Neural cell (in vitro differentiated cells): ENCODE measurements at regions not wholly inside any gene's neighbourhood (a gene's known extent, or its start where the extent isn't known, plus 50 kb on each side); places are given as distances from the start of the nearest gene placed in this dataset.

Experiments
- H2AFZ ChIP-seq: fragments of 200-600, 300-800 bp; sonication (generic), shearing (Covaris generic); 2 replicates; pipeline ENCODE4 v1.6.0; 2014; ENCODE audit warnings: low read depth, mild to moderate bottlenecking, antibody characterized with exemption, low read length, moderate library complexity
- H3F3A ChIP-seq: fragments of 200-600 bp; shearing (Covaris generic); 2 replicates; pipeline ENCODE4 v1.6.1; 2016; ENCODE audit warnings: mild to moderate bottlenecking, moderate library complexity, mixed read lengths, antibody characterized with exemption, low read length; ENCODE audit not compliant: insufficient read depth, poor library complexity, severe bottlenecking
- H3K27ac ChIP-seq: fragments of 200-600, 300-800 bp; sonication (generic), shearing (Covaris generic); 2 replicates; pipeline ENCODE4 v1.5.1; 2014; ENCODE audit warnings: mild to moderate bottlenecking, low read length, moderate library complexity
- H3K27me3 ChIP-seq: fragments of 300-800, 200-600 bp; sonication (generic), shearing (Covaris generic); 2 replicates; pipeline ENCODE4 v1.6.0; 2014; ENCODE audit warnings: mild to moderate bottlenecking, low read depth, low read length, moderate library complexity; ENCODE audit not compliant: insufficient read depth
- H3K36me3 ChIP-seq: fragments of 300-800, 200-600 bp; sonication (generic), shearing (Covaris generic); 2 replicates; pipeline ENCODE4 v1.5.1; 2014; ENCODE audit warnings: mild to moderate bottlenecking, antibody characterized with exemption, low read length, moderate library complexity; ENCODE audit not compliant: insufficient read depth
- H3K4me2 ChIP-seq: fragments of 300-800, 200-600 bp; sonication (generic), shearing (Covaris generic); 2 replicates; pipeline ENCODE4 v1.6.0; 2014; ENCODE audit warnings: mild to moderate bottlenecking, low read length
- H3K4me3 ChIP-seq: fragments of 300-800, 200-600 bp; sonication (generic), shearing (Covaris generic); 2 replicates; pipeline ENCODE4 v1.5.1; 2014; ENCODE audit warnings: mild to moderate bottlenecking, low read length, moderate library complexity
- H3K79me2 ChIP-seq: fragments of 200-600 bp; shearing (Covaris generic); replicated peaks from 2 replicates; pipeline ENCODE4 v1.6.0; 2014; ENCODE audit warnings: mild to moderate bottlenecking, low read length, moderate library complexity; ENCODE audit not compliant: insufficient read depth
- H3K9ac ChIP-seq: fragments of 300-800, 200-600 bp; sonication (generic), shearing (Covaris generic); 2 replicates; pipeline ENCODE4 v1.6.1; 2016; ENCODE audit warnings: mild to moderate bottlenecking, low read length, mixed read lengths
- H3K9me2 ChIP-seq: fragments of 200-600 bp; shearing (Covaris generic); 2 replicates; pipeline ENCODE4 v1.6.1; 2016; ENCODE audit warnings: mild to moderate bottlenecking, low read length, mixed read lengths; ENCODE audit not compliant: insufficient read depth
- H3K9me3 ChIP-seq: fragments of 200-600, 300-800 bp; sonication (generic), shearing (Covaris generic); 2 replicates; pipeline ENCODE4 v1.6.1; 2016; ENCODE audit warnings: mild to moderate bottlenecking, mixed run types, low read length, moderate library complexity, mixed read lengths
- H4K20me1 ChIP-seq: fragments of 200-600 bp; shearing (Covaris generic); 2 replicates; pipeline ENCODE4 v1.6.1; 2016; ENCODE audit warnings: mild to moderate bottlenecking, mixed run types; ENCODE audit not compliant: insufficient read depth
- EP300 ChIP-seq: fragments of 450-650 bp; conservative IDR thresholded peaks from 2 replicates; pipeline ENCODE4 v1.6.1; 2014; ENCODE audit warnings: antibody characterized with exemption, mild to moderate bottlenecking, moderate library complexity; ENCODE audit not compliant: poor library complexity, severe bottlenecking
- EZH2 ChIP-seq: fragments of 200-600, 300-800 bp; shearing (Covaris generic), sonication (generic); IDR thresholded peaks from 2 replicates; pipeline ENCODE4 v1.6.1; 2014; ENCODE audit warnings: antibody characterized with exemption, low read length, borderline replicate concordance, mild to moderate bottlenecking; ENCODE audit not compliant: insufficient read depth, poor library complexity, severe bottlenecking
- MXI1 ChIP-seq: fragments of 450-650 bp; conservative IDR thresholded peaks from 2 replicates; pipeline ENCODE4 v1.6.1; 2014; ENCODE audit warnings: antibody characterized with exemption, mild to moderate bottlenecking; ENCODE audit not compliant: poor library complexity, severe bottlenecking
- POLR2AphosphoS5 ChIP-seq: IDR thresholded peaks from 2 replicates; pipeline ENCODE4 v1.6.1; 2012
- RAD21 ChIP-seq: fragments of 450-650 bp; conservative IDR thresholded peaks from 2 replicates; pipeline ENCODE4 v1.6.1; 2014; ENCODE audit warnings: antibody characterized with exemption, mild to moderate bottlenecking, moderate library complexity
- SMC3 ChIP-seq: fragments of 450-650 bp; conservative IDR thresholded peaks from 2 replicates; pipeline ENCODE4 v1.6.1; 2014; ENCODE audit warnings: antibody characterized with exemption, mild to moderate bottlenecking, moderate library complexity; ENCODE audit not compliant: poor library complexity
- TAF1 ChIP-seq: IDR thresholded peaks from 2 replicates; pipeline ENCODE4 v1.6.1; 2012; ENCODE audit warnings: low read depth
- TF ChIP-seq, protein P1 (sequence below): IDR thresholded peaks from 2 replicates; pipeline ENCODE4 v1.6.1; 2012; ENCODE audit warnings: borderline replicate concordance
- TF ChIP-seq, protein P2 (sequence below): fragments of 450-650 bp; IDR thresholded peaks from 2 replicates; pipeline ENCODE4 v1.5.1; 2014; ENCODE audit warnings: antibody characterized with exemption, mild to moderate bottlenecking, moderate library complexity; ENCODE audit not compliant: poor library complexity, severe bottlenecking

- no peaks in the 10 kb centered on the region for H3K36me3 ChIP-seq
- H3K27me3 ChIP-seq: no peaks in the 10 kb centered on the region
- H4K20me1 ChIP-seq: no peaks in the 10 kb centered on the region
- H3K9ac ChIP-seq: no peak overlapping the region
- no peaks in the 10 kb centered on the region for H3K79me2 ChIP-seq
- H3F3A ChIP-seq: no peaks in the 10 kb centered on the region
- TF ChIP-seq, protein P1, sequence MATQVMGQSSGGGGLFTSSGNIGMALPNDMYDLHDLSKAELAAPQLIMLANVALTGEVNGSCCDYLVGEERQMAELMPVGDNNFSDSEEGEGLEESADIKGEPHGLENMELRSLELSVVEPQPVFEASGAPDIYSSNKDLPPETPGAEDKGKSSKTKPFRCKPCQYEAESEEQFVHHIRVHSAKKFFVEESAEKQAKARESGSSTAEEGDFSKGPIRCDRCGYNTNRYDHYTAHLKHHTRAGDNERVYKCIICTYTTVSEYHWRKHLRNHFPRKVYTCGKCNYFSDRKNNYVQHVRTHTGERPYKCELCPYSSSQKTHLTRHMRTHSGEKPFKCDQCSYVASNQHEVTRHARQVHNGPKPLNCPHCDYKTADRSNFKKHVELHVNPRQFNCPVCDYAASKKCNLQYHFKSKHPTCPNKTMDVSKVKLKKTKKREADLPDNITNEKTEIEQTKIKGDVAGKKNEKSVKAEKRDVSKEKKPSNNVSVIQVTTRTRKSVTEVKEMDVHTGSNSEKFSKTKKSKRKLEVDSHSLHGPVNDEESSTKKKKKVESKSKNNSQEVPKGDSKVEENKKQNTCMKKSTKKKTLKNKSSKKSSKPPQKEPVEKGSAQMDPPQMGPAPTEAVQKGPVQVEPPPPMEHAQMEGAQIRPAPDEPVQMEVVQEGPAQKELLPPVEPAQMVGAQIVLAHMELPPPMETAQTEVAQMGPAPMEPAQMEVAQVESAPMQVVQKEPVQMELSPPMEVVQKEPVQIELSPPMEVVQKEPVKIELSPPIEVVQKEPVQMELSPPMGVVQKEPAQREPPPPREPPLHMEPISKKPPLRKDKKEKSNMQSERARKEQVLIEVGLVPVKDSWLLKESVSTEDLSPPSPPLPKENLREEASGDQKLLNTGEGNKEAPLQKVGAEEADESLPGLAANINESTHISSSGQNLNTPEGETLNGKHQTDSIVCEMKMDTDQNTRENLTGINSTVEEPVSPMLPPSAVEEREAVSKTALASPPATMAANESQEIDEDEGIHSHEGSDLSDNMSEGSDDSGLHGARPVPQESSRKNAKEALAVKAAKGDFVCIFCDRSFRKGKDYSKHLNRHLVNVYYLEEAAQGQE: no peak
- no peak for TF ChIP-seq TAF1
- TF ChIP-seq EP300: no peak
- TF ChIP-seq POLR2AphosphoS5: no peak
- TF ChIP-seq RAD21: no peak
- TF ChIP-seq EZH2: no peak
- TF ChIP-seq, protein P2, sequence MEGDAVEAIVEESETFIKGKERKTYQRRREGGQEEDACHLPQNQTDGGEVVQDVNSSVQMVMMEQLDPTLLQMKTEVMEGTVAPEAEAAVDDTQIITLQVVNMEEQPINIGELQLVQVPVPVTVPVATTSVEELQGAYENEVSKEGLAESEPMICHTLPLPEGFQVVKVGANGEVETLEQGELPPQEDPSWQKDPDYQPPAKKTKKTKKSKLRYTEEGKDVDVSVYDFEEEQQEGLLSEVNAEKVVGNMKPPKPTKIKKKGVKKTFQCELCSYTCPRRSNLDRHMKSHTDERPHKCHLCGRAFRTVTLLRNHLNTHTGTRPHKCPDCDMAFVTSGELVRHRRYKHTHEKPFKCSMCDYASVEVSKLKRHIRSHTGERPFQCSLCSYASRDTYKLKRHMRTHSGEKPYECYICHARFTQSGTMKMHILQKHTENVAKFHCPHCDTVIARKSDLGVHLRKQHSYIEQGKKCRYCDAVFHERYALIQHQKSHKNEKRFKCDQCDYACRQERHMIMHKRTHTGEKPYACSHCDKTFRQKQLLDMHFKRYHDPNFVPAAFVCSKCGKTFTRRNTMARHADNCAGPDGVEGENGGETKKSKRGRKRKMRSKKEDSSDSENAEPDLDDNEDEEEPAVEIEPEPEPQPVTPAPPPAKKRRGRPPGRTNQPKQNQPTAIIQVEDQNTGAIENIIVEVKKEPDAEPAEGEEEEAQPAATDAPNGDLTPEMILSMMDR: no peak
- no peak for TF ChIP-seq SMC3
- TF ChIP-seq MXI1: no peak
- H3K4me2 ChIP-seq: no peak overlapping the region
- H2AFZ ChIP-seq: no peak overlapping the region
- no peak overlapping the region for H3K27ac ChIP-seq
- no peak overlapping the region for H3K4me3 ChIP-seq
- H3K9me3 ChIP-seq: no peaks in the 10 kb centered on the region
- H3K9me2 ChIP-seq: no peaks in the 10 kb centered on the region
Measured at GRCh38 chr7:116324582-116324981, 114.2 kb downstream of the TES start.

DNA sequence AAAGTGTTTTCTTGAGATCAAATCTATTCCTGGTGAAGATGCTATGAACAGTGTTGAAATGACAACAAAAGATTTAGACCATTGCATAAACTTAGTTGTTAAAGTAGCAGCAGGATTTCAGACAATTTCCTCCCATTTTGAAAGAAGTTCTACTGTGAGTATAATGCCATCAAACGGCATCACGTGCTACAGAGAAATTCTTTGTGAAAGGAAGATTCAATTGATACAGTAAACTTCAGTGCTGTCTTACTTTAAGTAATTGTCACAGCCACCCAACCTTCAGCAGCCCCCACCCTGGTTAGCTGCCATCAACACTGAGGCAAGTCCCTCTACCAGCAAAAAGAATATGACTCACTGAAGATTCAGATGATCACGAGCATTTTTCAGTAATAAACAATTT lies 115.2 kb downstream of the TES start:
- H2AFZ ChIP-seq: no peak overlapping the region
- H3K4me2 ChIP-seq: no peak overlapping the region
- no peaks in the 10 kb centered on the region for H3K27me3 ChIP-seq
- no peaks in the 10 kb centered on the region for H4K20me1 ChIP-seq
- no peak overlapping the region for H3K27ac ChIP-seq
- TF ChIP-seq POLR2AphosphoS5: no peak
- no peak for TF ChIP-seq MXI1
- TF ChIP-seq SMC3: no peak
- TF ChIP-seq TAF1: no peak
- TF ChIP-seq RAD21: no peak
- no peak for TF ChIP-seq EZH2
- TF ChIP-seq, protein P2: no peak
- TF ChIP-seq EP300: no peak
- TF ChIP-seq, protein P1: no peak
- H3K79me2 ChIP-seq: no peaks in the 10 kb centered on the region
- H3K9me2 ChIP-seq: no peaks in the 10 kb centered on the region
- H3F3A ChIP-seq: no peaks in the 10 kb centered on the region
- H3K9me3 ChIP-seq: no peaks in the 10 kb centered on the region
- no peaks in the 10 kb centered on the region for H3K36me3 ChIP-seq
- H3K9ac ChIP-seq: no peak overlapping the region
- H3K4me3 ChIP-seq: no peak overlapping the region
